Stimulated activated CD4-positive, alpha-beta T cell treated with anti-CD3 and anti-CD28 coated beads, Interleukin-4, amount 100 ng/mL, for 24 hours (primary cell): ENCODE measurements at regions not wholly inside any gene's neighbourhood (a gene's known extent, or its start where the extent isn't known, plus 50 kb on each side); places are given as distances from the start of the nearest gene placed in this dataset.
"Not testable (repeated sequence)": the region's sequence is repeated elsewhere in the genome, so short reads cannot be mapped to it uniquely, and the experiment has no call there.

ENCODE experiments used
- DNase-seq: peaks from one replicate; pipeline ENCODE4 v3.0.0-alpha.2; 2020

GRCh38 chr13:110044551-110045111, 258.2 kb upstream of the IRS2 start:
- no peak for DNase-seq

GRCh38 chr13:110042253-110042950, 256.0 kb upstream of the IRS2 start:
- DNase-seq: no peak

DNA sequence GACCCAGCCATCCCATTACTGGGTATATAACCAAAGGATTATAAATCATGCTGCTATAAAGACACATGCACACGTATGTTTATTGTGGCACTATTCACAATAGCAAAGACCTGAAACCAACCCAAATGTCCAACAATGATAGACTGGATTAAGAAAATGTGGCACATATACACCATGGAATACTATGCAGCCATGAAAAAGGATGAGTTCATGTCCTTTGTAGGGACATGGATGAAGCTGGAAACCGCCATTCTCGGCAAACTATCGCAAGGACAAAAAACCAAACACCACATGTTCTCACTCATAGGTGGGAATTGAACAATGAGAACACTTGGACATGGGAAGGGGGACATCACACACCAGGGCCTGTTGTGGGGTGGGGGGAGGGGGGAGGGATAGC, 255.3 kb upstream of the IRS2 start:
- DNase-seq: not testable (repeated sequence)

GRCh38 chr13:110037925-110038573, 251.7 kb upstream of the IRS2 start:
- DNase-seq: no peak

- no peak for DNase-seq
Observed at GRCh38 chr13:110036060-110036459, 249.7 kb upstream of the IRS2 start.

DNA sequence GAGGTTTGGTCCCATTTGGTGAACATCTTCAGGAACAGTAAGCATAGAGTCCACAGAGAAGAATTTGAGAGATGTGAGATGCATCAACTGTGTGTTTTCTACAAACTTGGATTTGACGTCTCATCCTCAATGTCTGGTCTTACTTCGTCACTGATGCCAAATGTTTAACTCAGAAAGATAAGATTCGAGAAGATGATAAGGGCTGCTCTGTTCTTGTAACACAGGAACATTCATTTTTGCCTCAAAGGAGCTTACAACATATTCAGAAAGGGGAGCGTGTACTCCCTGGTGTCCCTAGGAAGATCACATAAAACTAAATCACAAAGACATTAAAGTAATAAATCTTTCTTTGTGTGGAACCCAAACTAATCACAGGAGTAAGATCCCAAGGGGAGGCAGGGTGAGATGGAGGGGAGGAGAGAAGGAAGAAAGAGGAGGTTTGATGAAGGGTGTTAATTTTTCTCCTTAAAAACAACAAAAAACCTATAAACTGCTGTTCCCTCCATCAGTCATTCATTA, 247.7 kb upstream of the IRS2 start:
- no peak for DNase-seq

DNA sequence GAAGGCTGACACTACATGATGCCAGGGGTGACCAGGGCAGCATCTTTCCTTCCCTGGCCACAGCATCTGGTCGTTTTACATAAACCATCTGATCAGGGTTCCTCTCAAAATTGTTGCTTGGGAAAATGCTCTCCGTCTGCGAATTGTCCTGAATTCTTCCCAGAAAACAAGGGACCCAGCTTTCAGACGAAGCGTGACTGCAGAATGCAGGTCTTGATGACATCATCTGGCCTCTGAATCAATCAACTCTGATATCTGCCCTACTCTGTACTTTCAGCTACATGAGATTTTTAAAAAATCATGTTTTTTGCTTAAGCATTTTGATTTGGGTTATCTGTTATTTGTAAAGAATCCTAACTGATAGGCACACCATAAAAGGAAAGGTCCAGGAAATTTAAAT, 246.6 kb upstream of the IRS2 start:
- DNase-seq: no peak

GRCh38 chr13:110030394-110030928, 244.1 kb upstream of the IRS2 start:
- no peak for DNase-seq

- DNase-seq: no peak
Observed at GRCh38 chr13:110028838-110029621, 242.6 kb upstream of the IRS2 start.

DNA sequence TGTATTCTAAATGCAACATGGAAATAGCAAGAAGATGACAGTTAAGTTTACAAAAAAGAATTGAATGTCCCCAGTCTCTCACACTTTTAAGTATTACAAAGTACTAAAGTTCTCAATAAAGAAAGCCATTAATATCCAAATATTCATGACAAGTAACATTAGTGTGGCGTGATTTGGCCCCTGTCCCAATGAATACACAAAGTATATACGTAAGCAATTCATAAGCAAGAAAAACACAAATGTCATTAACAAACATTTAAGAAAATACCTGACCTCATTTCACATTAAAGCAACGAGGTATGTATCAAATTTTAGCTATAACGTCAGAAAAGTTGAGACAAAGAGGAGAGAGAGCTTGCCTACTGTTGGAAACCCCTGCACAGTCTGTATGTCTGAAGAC, 241.9 kb upstream of the IRS2 start:
- DNase-seq: no peak

- no peak for DNase-seq
Observed at GRCh38 chr13:110027470-110028240, 241.3 kb upstream of the IRS2 start.

DNA sequence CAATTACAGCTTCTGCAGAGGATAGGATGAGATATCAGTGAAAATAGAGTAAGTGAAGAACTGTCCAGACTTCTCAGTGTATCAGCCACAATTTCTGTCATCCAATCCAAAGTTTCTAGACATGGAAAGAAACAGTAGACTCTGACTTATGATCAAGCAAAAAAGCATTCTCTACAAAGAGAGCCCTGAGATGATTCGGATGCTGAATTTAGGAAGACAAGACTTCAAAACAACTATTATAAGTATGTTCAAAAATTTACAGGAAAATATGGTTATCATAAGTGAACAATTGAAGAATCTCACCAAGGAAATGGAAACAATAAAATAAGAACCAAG, 238.2 kb upstream of the IRS2 start:
- DNase-seq: no peak

DNA sequence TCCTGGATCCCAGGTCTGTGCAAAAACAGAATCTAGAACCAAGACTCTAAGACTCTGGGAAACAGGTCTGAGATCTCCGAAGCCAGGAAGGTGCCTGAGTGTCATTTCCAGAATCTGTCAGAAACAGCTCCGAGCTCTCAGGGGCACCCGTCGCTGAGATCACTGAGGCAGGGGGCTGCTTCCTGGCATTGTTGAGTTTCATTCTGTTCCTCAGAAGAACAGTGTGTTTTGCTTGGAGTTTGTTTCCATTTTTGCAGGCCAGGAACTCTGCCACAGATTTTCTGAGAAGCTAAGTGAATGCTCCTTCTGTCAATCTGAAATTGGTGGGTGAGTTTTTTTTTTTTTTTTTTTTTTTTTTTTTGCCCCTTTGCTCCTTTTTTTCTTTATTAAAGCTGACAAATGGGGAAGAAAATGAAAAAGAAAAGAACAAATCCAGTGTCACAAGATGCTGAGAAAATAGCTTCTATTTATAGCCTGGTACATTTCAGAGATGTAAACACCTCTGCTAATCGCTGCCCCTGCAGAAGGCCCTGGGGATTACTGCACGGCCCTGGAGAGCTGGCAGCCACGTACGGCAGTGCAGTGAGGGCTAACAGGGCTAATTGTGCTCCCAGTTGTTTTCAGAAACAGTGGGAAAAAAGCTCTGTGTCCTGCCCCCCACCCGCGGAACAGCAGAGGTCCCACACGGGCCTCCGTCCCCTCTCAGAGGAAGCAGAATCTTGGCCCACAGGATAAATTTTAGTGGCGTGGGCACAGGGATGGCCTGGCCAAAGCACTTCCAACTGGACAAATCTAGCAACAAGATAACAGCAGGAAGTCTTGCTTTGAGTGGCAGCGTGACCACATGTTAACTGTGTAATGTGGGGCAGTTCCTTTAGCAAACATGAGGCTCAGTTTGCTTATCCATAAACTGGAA, 237.6 kb upstream of the IRS2 start:
- DNase-seq: no peak

DNA sequence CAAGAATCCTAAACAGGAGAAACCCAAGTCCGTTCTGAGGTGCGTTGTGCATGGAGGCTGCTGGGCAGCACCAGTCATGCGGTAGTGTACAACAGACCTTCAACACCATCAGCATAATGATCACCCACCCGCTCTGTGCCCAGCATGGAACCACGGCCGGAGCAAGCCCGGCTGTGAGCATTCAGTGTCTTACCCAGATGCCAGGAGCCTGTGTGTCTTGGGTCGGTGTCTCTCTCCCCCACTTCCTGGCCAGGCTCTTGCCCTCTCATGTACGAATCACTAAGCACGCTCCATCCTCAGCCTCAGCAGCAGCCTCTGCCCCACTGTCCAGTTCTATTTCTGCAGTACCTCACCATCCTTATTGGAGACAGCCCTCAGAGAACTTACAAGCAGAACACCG, 231.6 kb upstream of the IRS2 start:
- DNase-seq: no peak

- DNase-seq: no peak
Observed at GRCh38 chr13:110017379-110017778, 231.0 kb upstream of the IRS2 start.

DNA sequence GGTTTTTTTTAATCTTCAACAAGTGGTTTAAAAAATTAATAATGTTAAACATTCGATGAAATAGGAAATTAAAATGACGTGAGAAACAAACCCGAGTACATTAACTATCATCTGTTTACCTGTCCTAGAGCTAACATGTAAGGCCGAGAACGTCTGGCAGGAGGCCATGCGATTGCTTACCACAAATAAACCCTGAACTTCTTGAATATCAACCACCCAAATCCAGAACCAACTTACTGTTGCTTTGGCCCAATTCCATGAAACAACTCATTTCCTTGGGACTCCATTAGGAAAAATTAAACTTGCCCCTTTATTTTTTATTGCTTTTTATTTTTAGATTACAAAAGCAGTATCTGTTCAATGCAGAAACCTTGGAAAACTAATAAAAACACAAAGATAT, 228.9 kb upstream of the IRS2 start:
- DNase-seq: no peak

- no peak for DNase-seq
Observed at GRCh38 chr13:110014719-110015118, 228.3 kb upstream of the IRS2 start.

- no peak for DNase-seq
Observed at GRCh38 chr13:110012102-110012739, 225.8 kb upstream of the IRS2 start.

GRCh38 chr13:110010404-110011138, 224.2 kb upstream of the IRS2 start:
- DNase-seq: no peak

DNA sequence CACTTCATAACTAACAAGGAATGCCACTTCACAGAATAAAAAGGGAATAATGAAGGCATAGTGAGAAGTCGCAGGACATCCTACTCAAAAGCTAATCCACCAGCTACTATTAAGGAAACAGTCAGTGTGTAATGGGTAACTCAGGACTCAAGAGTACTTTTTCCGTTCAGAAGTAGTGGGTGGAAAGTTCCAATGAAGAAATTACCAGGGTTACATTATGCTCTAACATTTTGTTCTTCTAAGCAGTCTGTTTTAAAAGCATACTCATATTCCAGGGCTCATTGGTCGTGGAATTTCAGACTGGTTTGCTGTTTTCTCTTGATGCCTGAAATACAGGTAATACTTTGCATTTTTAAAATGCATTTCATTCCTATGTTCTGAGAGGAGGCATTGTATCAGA, 222.4 kb upstream of the IRS2 start:
- no peak for DNase-seq
